T47D (cell line): ENCODE measurements at regions not wholly inside any gene's neighbourhood (a gene's known extent, or its start where the extent isn't known, plus 50 kb on each side); places are given as distances from the start of the nearest gene placed in this dataset.

Experiments
- DNase-seq, 2 experiments: peaks; one replicate each; pipeline versions ENCODE4 v3.0.0 to v3.0.0-alpha.2; 2011 to 2012; ENCODE audit warnings: low read depth in 1 of 2, low spot score in 1 of 2
- JUND ChIP-seq: IDR thresholded peaks from 2 replicates; pipeline ENCODE4 v1.6.1; 2012; ENCODE audit warnings: low read depth
- in situ Hi-C: cut with HindIII; loops from 2 replicates; pipeline ENCODE4 v1.10.0; 2016; ENCODE audit warnings: low sequenced_read_pairs, low pct_unique_long_range_greater_than_20kb

DNA sequence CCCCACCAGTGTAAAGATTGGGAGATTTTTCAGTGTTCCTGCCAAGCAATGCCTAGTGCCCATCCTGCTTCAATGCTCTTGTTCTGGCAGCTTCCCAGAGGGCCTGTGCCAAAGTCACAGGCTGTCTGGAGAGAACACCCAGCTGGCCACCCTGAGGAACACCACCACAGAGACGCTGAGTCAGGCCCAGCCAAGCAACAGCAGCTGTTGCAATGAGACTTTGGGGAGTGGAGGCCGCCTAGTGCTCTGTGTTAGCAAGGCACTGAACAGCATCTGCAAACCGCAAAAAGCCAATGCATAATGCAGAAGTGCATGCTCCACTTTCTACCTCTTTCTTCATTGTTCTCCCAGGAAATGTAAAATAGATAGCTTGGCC is 168.1 kb downstream of the NXPE2 start:
- no peak for TF ChIP-seq JUND
- DNase-seq = no peak
- in situ Hi-C loops = no loop called here

DNA sequence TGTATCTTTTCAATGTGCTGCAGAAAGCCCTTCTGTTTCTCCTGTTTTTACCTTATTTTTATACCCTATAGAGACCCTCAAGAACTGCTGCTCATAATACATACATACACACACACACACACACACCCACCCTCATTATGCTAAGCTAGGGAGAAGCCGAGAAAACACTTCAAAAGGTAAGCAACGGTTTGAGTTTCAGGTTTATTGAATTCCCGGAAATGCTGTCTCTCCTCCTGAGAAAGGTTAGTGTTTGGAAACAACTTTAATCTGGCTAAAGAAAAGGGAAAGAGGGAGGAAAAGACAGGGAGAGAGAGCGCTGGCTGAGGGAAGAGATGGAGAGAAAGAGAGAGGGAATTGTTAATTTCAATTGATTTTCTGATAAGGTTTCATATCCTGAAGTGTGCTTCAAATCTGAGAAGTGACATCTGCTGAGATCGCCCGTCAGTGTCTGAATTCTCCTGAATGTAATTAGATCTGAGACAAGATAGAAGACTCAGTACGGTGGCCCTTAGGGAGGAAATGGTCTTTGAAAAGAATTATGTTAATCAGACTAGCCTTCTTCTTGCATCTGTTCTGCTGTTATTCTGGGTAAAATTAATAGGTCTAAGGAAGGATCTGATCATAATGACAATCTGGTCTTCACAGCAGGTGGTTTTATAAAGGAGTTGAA is 169.1 kb downstream of the NXPE2 start:
- TF ChIP-seq JUND = no peak
- DNase-seq = no peak
- in situ Hi-C loops = no loop called here

DNA sequence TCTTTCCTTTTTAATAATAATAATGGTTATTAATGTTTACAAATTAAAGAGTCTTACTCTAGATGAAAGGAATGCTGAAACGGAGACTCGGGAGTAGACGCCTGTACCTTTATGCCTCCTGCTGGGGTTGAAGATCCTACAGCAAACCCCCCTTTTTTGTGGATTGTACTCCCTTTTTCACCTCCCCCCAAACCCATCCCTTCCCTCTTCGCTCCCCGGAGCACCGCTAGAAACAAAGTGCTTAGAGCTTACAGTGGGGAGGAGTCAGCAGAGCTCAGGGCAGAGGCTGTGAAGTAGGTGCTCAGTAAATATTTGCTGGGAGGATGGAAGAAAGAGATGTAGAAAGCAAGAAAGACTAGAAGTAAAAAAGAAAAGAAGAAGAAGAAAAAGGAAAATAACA is 169.7 kb downstream of the NXPE2 start:
- no peak for DNase-seq
- in situ Hi-C loops = no loop called here
- no peak for TF ChIP-seq JUND

DNA sequence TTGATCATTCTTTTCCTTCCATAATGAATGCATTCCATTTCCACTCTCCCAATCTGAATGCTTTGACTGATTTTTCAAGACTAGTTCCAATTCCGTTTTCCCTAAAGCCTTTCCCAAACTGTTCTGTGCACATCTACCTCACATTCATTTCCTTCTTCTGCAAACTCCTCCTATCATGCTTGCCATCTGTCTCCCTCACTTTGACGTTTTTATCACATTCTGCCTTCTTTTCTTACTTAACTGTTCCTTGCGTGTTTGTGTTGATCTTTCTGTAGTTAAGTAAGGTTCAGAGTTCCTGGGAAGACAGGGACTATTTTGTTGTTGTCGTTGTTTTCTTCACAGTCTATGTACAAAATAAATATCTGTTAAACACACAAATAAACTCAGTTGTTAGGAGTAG is 179.0 kb downstream of the NXPE2 start:
- no peak for TF ChIP-seq JUND
- DNase-seq = no peak
- in situ Hi-C loops = no loop called here

DNA sequence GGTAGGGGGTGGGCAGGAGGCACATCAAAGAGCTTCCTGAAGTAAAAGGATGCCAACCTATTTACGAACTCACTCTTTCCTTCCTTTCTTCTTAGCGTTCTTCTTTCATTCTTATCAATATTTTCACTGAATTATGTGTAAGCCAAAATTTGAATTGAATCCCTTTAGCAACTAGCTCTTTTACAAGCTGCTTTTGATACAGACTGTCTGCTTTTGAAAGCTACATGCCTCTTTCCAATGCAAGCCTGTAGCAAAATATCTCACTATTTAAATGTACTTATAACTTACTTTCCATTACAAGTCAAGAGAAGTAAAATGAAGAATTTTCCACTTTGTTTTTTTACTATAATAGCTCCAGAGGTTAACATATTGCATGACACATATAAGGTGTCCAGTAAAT is 186.6 kb downstream of the NXPE2 start:
- no peak for DNase-seq
- in situ Hi-C loops = no loop called here
- no peak for TF ChIP-seq JUND

DNA sequence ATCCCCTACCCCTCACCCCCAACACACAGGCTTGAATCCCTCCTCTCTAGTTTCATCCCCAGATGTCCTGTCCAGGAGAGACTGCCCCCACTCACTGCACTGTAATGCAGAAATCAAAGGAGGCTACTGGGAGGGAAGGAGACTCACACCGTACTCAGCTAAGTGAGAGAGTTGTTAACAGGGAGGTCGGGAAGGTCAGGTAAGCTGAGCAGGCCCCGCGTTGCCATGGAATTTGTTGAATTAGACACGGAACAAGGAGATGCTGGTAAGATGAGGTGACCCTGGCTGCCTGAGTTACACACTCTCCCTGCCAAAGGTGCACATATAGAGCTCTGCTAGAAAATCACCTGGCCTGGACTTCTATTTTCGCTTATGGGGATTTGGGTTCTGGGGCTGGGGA is 197.9 kb downstream of the NXPE2 start:
- in situ Hi-C loops = no loop called here
- DNase-seq = no peak
- no peak for TF ChIP-seq JUND

DNA sequence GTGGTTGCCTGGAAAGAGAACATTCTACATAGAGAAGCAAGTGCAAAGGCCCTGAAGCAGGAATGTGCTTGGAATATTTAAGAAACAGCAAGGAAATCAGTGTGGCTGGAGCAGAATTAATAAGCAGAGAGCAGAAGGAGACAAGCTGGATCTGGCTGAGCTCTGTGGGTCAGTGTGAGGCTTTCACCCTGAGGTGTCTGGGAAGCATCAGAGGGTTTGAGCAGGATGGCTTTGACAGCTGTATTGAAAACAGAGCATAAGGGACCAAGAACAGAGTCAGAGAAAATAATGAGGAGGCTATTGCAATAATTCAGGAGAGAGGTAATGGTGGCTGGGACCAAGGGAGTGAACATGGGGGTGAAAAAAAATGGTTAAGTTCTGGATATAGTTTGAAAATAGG is 199.6 kb downstream of the NXPE2 start:
- in situ Hi-C loops = no loop called here
- no peak for DNase-seq
- no peak for TF ChIP-seq JUND

DNA sequence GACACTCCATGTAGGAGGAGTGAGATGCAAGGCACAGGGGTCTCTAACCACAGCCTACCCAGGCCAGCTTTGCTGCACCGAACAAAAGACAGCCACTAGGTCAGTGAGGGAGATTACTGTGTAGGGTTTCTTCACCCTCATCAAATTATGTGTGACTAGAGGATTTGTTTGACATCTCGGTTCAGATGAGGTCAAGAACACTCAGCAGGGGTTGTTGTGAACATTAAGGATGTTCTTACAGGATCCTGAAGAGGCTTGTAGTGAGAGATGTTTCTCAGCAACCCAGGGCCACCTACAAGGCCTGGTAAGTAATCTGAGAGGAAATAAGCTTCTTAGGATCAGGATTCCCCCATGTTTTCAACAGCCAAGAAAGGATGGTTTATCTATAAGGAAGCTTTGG is 202.1 kb downstream of the NXPE2 start:
- no peak for DNase-seq
- in situ Hi-C loops = no loop called here
- no peak for TF ChIP-seq JUND

DNA sequence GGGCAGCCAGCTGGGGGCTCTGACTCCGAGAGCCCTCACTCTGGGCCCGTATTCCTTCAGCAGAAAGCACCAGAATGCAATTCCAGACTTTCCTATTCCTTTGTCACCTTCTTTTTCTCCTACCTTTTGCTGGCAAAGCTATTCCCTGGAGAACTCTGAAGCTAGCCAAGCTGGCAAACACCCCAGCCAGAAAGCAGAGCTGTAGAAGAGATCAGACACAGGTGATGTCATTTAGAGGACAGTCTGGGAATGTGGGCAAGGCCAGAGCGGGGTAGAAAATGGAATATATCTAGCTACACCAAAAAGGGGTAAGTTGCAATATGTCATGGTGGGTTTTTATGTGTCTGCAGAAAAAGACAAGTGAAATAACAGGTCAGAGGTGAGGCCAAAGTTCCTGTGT is 205.1 kb downstream of the NXPE2 start:
- no peak for DNase-seq
- TF ChIP-seq JUND = no peak
- in situ Hi-C loops = no loop called here

DNA sequence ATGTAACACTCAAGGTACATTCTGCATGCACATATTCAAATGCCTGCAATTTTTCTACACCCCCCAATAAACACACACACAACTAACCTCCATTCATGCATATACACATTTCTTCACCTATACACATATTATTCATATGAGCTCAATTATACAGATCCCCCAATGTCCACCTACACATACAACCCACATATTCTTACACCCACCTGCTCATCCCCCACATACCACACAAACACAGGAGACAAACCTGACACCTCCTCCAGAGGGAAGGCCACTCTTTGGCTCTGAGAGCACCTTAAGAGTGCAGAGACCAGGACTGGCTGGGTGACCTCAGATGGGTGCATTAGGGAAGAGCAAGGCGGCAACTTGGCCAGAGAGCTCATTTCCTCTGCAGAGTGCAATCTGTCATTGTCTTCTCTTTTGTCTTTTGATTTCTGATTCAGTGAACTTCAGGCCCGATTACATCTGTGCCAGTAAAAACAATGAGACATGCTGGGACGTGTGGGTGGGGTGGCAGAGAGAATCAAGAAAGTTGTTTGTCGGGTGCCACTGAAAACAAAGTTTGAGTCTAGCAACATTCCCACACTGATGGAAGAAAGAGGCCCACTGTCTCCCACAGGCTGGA is 208.4 kb downstream of the NXPE2 start:
- in situ Hi-C loops = no loop called here
- no peak for DNase-seq
- no peak for TF ChIP-seq JUND

DNA sequence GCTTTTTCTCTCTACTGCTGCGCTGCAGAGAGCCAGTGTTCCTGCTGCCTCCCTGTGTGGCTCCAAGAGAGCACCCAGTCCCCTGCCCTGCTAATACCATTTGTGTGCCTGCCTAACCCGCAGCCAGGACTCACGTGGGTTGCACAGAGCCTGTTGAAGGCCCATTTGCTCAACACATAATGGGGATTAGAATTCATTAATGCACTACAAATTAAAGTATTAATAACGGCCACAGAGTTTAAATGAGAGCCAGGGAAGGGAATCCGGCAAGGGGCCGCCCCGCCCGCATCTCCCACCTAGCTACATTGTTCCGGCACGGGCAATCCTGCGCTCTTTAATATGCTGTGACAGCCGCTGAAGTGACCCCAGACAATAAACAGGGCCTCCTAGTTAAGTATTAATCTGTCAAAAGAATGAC is 211.3 kb downstream of the NXPE2 start:
- DNase-seq = no peak
- no peak for TF ChIP-seq JUND
- in situ Hi-C loops = no loop called here

DNA sequence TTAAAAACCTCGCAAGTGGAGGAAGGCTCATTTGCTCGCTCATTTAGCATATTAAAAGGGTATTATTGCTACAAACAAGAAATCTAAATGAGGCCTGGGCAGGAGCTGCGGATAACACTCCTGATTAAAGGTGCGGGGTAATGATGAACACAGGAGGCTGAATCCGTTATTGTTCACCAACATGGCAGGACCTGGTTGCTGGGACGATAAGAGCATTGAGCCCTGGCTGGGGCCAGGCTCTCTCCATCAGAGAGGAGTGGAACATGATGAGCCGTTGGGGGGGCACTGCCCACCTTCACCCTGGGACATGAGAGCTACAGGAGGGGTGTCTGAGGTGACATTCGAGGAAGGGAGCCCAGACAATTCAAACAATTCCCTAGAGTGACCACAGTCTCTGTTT is 211.7 kb downstream of the NXPE2 start:
- TF ChIP-seq JUND = no peak
- no peak for DNase-seq
- in situ Hi-C loops = no loop called here

DNA sequence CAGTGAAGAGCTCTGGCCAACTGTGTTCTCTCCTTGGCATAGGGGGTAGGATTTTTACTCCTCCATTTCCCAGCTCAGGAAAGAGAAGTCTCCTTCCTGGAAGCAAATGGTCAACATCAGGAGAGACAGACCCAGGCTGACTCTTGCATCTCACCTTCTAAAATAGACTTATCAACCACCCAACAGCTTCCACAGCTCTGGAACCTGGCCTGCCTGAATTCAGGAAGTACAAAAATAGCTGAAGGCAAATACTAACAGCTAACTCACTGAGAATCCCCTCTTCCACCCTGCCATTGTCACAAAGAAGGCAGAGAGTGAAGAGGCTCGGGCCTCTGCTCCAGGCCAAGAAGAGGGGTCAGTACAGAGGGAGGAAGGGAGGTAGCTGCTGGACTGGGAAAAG is 213.6 kb downstream of the NXPE2 start:
- DNase-seq = no peak
- TF ChIP-seq JUND = no peak
- in situ Hi-C loops = no loop called here
